ENCODE measurements at regions not wholly inside any gene's neighbourhood (a gene's known extent, or its start where the extent isn't known, plus 50 kb on each side); places are given as distances from the start of the nearest gene placed in this dataset.

DNA sequence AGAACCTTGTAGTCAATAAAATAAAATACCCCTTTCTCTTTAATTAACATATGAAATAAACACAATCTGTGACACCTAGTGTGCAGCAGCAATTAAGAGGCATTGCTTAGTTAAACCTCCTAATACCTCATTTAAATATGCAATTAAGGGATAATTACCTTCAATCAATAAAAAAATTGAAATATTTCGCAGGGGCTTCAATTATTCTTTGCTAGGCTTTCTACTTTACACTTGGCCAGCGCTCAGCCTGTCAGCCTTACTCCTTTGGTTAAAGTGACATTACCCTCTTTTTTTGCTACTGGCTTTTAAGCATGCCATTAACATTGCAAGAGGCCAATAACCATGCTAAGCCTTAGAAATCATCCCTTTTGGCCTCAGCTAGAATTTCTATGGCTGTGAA lies 327.5 kb upstream of the ZNF521 start:
- TF ChIP-seq CTCF (conservative IDR thresholded peaks at IDR 0.05; ENCODE audit: control insufficient read depth, insufficient read depth, low read depth, low read length), result no peak
- no peak overlapping the region for H3K4me3 ChIP-seq (ENCODE audit: control insufficient read depth, low read depth, low read length)
- no peak for DNase-seq (ENCODE audit: low read depth)

DNA sequence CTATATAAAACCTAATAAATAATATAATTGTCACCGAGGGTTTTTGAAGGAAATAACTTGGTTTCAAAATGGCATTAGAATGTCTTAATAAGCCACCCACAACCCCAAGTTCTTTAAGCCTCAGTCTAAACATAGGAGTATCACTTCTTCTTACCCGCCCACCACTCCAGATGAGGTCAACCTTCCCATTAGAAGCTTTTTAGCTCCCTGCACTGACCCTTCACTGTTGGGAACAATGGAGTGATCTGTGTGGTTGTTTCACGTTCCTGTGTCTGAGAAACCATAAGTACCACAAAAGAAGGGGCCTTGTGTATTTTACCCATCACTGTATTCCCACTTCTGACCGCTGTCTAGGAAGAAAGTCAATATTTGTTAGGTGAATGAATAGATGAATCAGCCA lies 326.3 kb upstream of the ZNF521 start:
- H3K4me3 ChIP-seq (ENCODE audit: control insufficient read depth, low read depth, low read length), result no peak overlapping the region
- no peak for DNase-seq (ENCODE audit: low read depth)
- no peak for TF ChIP-seq CTCF (conservative IDR thresholded peaks at IDR 0.05; ENCODE audit: control insufficient read depth, insufficient read depth, low read depth, low read length)

DNA sequence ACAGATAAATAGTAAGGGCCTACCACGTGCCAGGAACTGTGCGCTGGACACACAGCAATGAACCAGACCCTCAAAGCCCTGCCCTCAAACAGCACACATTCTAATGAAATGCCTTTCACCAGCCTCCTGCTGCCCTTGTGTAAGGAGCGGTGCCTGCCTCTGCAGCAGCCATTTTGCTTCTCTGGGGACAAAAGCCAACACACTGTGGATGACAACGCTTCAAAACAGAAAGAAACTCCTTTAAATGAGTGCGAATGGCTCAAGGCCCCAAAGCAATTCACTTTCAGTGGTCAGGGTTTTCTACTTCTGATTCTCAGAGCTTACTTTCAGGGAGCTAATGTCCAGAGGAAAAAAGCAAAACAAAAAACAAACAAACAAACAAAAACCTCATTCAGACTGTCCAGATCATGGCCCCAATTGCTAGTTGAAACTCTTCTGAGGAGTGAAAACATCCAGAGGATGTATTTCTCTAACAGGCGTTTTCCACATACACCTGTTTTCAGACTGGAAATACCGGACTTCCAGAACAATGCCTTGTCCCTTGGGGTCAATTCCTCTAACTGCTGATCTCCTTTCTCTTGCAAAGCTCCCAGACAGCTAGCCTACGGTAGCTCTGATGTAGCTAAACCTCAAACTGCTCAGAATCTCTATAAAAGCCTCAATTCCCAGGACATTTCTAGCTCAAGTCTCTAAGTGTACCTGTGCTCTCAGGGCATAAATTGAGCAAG lies 323.3 kb upstream of the ZNF521 start:
- DNase-seq (ENCODE audit: low read depth), result no peak
- H3K4me3 ChIP-seq (ENCODE audit: control insufficient read depth, low read depth, low read length), result no peak overlapping the region
- no peak for TF ChIP-seq CTCF (conservative IDR thresholded peaks at IDR 0.05; ENCODE audit: control insufficient read depth, insufficient read depth, low read depth, low read length)

DNA sequence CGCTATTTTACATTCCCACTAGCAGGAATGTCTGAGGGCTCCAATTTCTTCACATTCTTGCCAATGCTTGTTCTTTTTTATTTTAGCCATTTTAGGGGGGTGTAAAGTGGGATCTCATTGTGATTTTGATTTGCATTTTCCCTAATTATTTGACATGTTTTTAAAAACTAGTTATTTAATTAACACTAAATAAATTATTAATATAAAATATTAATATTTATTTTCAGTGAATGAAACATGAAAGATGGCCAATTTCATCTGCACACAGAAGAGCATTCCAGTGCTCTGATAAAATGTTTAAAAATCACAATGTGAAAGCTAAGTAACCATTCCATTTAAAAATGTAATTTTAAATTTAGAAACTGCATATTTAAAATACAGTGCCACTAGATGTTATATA lies 322.2 kb upstream of the ZNF521 start:
- no peak for TF ChIP-seq CTCF (conservative IDR thresholded peaks at IDR 0.05; ENCODE audit: control insufficient read depth, insufficient read depth, low read depth, low read length)
- DNase-seq (ENCODE audit: low read depth), result no peak
- H3K4me3 ChIP-seq (ENCODE audit: control insufficient read depth, low read depth, low read length), result no peak overlapping the region

- peak; percentile 17 for TF ChIP-seq CTCF (conservative IDR thresholded peaks at IDR 0.05; ENCODE audit: control insufficient read depth, insufficient read depth, low read depth, low read length)
- H3K4me3 ChIP-seq (ENCODE audit: control insufficient read depth, low read depth, low read length), result no peak overlapping the region
- DNase-seq (ENCODE audit: low read depth), result no peak
These were observed 320.5 kb upstream of the ZNF521 start for GRCh38 chr18:25672490-25672889.

DNA sequence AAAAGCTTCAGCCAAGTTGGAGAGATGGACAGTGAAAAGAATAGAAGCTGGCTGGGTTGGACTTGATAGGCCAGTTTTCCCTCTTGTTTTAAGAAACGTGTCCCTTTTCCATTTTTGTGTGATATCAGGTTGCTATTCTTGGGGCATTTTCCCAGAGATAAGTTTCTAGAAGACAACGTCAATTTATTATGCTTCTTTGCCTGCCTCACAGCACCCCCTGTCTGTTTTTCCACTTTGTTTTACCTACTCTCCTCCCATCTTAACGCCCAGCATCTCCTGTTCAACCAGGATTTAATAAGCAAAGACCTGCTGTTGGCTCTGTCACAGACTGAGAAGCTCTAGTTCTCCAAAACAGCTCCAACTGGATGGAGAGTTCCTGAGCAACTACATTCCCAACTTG lies 317.8 kb upstream of the ZNF521 start:
- no peak overlapping the region for H3K4me3 ChIP-seq (ENCODE audit: control insufficient read depth, low read depth, low read length)
- TF ChIP-seq CTCF (conservative IDR thresholded peaks at IDR 0.05; ENCODE audit: control insufficient read depth, insufficient read depth, low read depth, low read length), result peak; percentile 25
- DNase-seq (ENCODE audit: low read depth), result peak; percentile 46

DNA sequence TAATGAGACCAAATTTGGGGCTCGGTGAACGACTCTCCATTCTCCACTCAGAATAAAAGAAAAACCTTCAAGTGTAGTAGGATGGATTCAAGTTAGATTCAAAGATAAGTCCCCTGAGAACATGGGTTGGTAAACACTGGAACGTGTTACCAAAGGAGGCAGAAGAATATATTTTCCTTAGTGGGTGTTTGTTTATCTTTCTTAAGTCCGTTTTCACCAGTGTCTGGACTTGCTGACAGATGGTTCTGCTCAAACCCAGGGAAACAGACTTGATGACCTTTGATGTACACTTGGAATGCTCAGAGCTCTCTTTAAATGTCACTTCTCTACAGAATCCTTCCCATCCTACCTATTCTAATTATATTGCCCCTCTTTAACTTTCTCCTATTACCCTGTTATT lies 310.3 kb upstream of the ZNF521 start:
- no peak for TF ChIP-seq CTCF (conservative IDR thresholded peaks at IDR 0.05; ENCODE audit: control insufficient read depth, insufficient read depth, low read depth, low read length)
- no peak for DNase-seq (ENCODE audit: low read depth)
- no peak overlapping the region for H3K4me3 ChIP-seq (ENCODE audit: control insufficient read depth, low read depth, low read length)

Measured in fibroblast of mammary gland (primary cell).